ENCODE measurements at regions not wholly inside any gene's neighbourhood (a gene's known extent, or its start where the extent isn't known, plus 50 kb on each side); places are given as distances from the start of the nearest gene placed in this dataset.

GRCh38 chr6:30795549-30796293, 51.4 kb upstream of the IER3 start:
- in situ Hi-C loops (cut with HindIII; ENCODE audit: low sequenced_read_pairs) = no loop called here
- no peak for DNase-seq (ENCODE audit: low read depth, low spot score)
- TF ChIP-seq, protein P1, sequence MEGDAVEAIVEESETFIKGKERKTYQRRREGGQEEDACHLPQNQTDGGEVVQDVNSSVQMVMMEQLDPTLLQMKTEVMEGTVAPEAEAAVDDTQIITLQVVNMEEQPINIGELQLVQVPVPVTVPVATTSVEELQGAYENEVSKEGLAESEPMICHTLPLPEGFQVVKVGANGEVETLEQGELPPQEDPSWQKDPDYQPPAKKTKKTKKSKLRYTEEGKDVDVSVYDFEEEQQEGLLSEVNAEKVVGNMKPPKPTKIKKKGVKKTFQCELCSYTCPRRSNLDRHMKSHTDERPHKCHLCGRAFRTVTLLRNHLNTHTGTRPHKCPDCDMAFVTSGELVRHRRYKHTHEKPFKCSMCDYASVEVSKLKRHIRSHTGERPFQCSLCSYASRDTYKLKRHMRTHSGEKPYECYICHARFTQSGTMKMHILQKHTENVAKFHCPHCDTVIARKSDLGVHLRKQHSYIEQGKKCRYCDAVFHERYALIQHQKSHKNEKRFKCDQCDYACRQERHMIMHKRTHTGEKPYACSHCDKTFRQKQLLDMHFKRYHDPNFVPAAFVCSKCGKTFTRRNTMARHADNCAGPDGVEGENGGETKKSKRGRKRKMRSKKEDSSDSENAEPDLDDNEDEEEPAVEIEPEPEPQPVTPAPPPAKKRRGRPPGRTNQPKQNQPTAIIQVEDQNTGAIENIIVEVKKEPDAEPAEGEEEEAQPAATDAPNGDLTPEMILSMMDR (IDR thresholded peaks at IDR 0.05; ENCODE audit: low read depth, low read length) = no peak
- H3K4me3 ChIP-seq (ENCODE audit: low read depth, low read length) = no peak overlapping the region
